IMR-90 (cell line): ENCODE measurements at regions not wholly inside any gene's neighbourhood (a gene's known extent, or its start where the extent isn't known, plus 50 kb on each side); places are given as distances from the start of the nearest gene placed in this dataset.

Source experiments
- BHLHE40 ChIP-seq: fragments of 150-350 bp; IDR thresholded peaks from 2 replicates; pipeline ENCODE4 v1.6.1; 2016; ENCODE audit warnings: mild to moderate bottlenecking, low read depth, low read length
- CEBPB ChIP-seq: IDR thresholded peaks from 2 replicates; pipeline ENCODE4 v1.6.1; 2012; ENCODE audit warnings: low read depth, low read length, improper control_type of control experiment
- MAFK ChIP-seq: IDR thresholded peaks from 2 replicates; pipeline ENCODE4 v1.6.1; 2012; ENCODE audit warnings: low read depth, low read length, improper control_type of control experiment
- NFE2L2 ChIP-seq: fragments of 150-350 bp; IDR thresholded peaks from 2 replicates; pipeline ENCODE4 v1.6.1; 2016; ENCODE audit warnings: low read depth, mild to moderate bottlenecking, low read length
- POLR2A ChIP-seq: IDR thresholded peaks from 2 replicates; pipeline ENCODE4 v1.6.1; 2012; ENCODE audit warnings: mild to moderate bottlenecking, low read depth, low read length
- RAD21 ChIP-seq: IDR thresholded peaks from 2 replicates; pipeline ENCODE4 v1.6.1; 2012; ENCODE audit warnings: low read length, improper control_type of control experiment
- RCOR1 ChIP-seq: IDR thresholded peaks from 2 replicates; pipeline ENCODE4 v1.6.1; 2012; ENCODE audit warnings: mild to moderate bottlenecking, low read length, improper control_type of control experiment; ENCODE audit not compliant: insufficient replicate concordance
- RFX5 ChIP-seq: IDR thresholded peaks from 2 replicates; pipeline ENCODE4 v1.8.0; 2012; ENCODE audit warnings: low read depth, mild to moderate bottlenecking, low read length, moderate library complexity
- SMC3 ChIP-seq: fragments of 150-350 bp; IDR thresholded peaks from 2 replicates; pipeline ENCODE4 v1.6.1; 2016; ENCODE audit warnings: low read depth, mild to moderate bottlenecking, antibody characterized with exemption, low read length, moderate library complexity
- TF ChIP-seq, protein P1 (sequence below): conservative IDR thresholded peaks from 2 replicates; pipeline ENCODE4 v1.5.1; 2012; ENCODE audit warnings: mild to moderate bottlenecking, low read depth, low read length, improper control_type of control experiment
- TF ChIP-seq, protein P2 (sequence below): fragments of 150-350 bp; IDR thresholded peaks from 2 replicates; pipeline ENCODE4 v1.6.1; 2016; ENCODE audit warnings: low read depth, mild to moderate bottlenecking, low read length, moderate library complexity, borderline replicate concordance
- TF ChIP-seq, protein P3 (sequence below): fragments of 150-350 bp; IDR thresholded peaks from 2 replicates; pipeline ENCODE4 v1.6.1; 2017; ENCODE audit warnings: mild to moderate bottlenecking, antibody characterized with exemption, low read length, low read depth

DNA sequence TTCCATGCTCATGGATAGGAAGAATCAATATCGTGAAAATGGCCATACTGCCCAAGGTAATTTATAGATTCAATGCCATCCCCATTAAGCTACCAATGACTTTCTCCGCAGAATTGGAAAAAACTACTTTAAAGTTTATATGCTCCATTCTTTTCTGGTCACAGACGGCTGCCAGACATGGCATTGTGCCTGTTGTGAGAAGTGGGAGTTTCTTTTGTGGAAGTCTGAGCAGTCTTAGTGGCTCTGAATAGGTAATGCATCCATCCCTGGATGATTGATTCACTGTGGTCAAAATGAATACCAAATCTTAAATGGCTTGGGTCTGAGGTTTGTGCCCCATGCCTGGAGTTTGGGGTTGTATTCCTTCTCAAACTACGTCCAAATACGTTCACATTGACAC lies 274.5 kb upstream of the AZI2 start:
- TF ChIP-seq, protein P1, sequence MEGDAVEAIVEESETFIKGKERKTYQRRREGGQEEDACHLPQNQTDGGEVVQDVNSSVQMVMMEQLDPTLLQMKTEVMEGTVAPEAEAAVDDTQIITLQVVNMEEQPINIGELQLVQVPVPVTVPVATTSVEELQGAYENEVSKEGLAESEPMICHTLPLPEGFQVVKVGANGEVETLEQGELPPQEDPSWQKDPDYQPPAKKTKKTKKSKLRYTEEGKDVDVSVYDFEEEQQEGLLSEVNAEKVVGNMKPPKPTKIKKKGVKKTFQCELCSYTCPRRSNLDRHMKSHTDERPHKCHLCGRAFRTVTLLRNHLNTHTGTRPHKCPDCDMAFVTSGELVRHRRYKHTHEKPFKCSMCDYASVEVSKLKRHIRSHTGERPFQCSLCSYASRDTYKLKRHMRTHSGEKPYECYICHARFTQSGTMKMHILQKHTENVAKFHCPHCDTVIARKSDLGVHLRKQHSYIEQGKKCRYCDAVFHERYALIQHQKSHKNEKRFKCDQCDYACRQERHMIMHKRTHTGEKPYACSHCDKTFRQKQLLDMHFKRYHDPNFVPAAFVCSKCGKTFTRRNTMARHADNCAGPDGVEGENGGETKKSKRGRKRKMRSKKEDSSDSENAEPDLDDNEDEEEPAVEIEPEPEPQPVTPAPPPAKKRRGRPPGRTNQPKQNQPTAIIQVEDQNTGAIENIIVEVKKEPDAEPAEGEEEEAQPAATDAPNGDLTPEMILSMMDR, result no peak
- TF ChIP-seq MAFK (no peak), POLR2A (no peak), RFX5 (no peak), RAD21 (no peak), NFE2L2 (no peak), RCOR1 (no peak), CEBPB (no peak), SMC3 (no peak), BHLHE40 (no peak)
- TF ChIP-seq, protein P2, sequence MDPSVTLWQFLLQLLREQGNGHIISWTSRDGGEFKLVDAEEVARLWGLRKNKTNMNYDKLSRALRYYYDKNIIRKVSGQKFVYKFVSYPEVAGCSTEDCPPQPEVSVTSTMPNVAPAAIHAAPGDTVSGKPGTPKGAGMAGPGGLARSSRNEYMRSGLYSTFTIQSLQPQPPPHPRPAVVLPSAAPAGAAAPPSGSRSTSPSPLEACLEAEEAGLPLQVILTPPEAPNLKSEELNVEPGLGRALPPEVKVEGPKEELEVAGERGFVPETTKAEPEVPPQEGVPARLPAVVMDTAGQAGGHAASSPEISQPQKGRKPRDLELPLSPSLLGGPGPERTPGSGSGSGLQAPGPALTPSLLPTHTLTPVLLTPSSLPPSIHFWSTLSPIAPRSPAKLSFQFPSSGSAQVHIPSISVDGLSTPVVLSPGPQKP, result no peak
- TF ChIP-seq, protein P3, sequence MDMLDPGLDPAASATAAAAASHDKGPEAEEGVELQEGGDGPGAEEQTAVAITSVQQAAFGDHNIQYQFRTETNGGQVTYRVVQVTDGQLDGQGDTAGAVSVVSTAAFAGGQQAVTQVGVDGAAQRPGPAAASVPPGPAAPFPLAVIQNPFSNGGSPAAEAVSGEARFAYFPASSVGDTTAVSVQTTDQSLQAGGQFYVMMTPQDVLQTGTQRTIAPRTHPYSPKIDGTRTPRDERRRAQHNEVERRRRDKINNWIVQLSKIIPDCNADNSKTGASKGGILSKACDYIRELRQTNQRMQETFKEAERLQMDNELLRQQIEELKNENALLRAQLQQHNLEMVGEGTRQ, result no peak
